Activated T-cell treated with anti-CD3 and anti-CD28 coated beads for 24 hours (primary cell): ENCODE measurements at regions not wholly inside any gene's neighbourhood (a gene's known extent, or its start where the extent isn't known, plus 50 kb on each side); places are given as distances from the start of the nearest gene placed in this dataset.
"Not testable (repeated sequence)": the region's sequence is repeated elsewhere in the genome, so short reads cannot be mapped to it uniquely, and the experiment has no call there.

ENCODE experiments used
- DNase-seq: peaks from one replicate; pipeline ENCODE4 v3.0.0-alpha.2; 2020; ENCODE audit warnings: low read depth

GRCh38 chr3:187536185-187536584, 134.0 kb downstream of the SST start:
- DNase-seq, result no peak

DNA sequence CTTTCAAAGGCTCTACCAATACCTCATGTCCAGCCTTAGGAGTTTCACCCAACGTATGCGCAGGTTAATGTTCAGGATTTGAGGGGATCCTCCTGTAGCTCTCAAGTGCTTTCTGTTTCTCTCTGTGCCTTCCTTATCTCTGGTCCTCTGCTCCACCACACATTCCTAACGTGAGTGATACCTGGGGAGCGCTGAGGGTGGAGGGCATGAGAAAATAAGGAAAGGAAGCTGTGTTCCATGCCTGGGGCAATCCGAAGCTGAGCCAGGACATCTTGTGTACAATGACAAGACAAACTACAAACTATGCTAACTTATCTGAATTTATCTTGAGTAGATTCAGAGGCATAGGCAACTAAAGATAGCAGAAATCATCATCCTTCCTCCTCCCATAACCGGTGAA, 136.4 kb downstream of the SST start:
- no peak for DNase-seq

GRCh38 chr3:187531831-187532230, 138.4 kb downstream of the SST start:
- DNase-seq, result no peak

DNA sequence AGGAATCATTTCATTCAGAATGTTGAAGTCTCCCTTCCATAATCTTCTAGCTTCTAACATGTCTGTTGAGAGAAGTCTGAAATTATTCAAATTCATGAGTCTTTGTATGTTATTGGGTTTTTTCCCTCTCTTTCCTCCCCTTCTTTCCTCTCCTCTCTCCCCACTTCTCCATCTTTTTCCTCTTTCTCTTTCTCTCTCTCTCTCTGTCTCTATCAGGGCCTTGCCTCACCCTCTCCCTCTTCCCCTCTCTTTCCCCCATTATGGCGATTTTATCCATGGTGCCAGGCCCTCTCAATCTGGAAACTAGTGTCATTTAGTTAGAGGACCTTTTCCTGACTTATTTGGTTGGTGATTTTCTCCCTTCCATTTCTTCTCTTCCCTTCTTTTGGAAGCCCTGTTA, 147.3 kb downstream of the SST start:
- DNase-seq, result no peak

DNA sequence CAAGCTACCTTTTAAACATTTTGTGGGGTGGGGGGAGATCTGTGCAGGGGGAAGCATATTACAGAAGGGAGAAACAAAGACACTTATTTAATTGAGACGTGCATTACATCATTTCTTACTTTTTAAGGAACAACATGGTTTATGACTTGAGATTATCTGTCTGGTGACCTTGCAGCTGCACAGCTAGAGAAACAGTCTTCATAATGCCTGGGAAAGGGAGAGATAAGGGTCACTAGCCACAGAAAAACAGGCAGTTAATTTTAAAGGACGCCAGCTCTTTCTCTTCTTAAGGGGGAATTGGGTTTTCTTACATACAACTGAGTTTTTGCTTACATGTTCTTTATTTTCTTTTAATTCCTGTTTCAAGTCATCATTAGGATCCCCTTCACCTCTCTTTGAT, 147.9 kb downstream of the SST start:
- no peak for DNase-seq

DNA sequence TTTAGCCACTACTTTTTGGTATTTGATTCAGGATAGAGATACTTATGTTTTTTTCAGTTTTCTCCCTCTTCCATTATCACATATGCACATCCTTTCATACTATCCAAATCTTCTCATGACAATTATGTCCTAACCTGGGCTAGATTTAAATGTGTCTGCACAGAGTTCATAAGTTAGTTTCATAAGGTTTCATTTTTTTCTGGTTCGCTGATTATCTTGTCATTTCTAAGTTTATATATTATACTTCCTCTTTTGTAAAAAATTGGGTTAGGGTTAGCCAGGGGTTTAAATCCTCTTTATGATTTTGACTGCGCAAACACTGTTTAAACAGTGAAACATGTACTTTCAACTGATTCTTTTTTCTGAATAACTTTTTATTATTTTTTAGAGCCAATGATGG, 148.6 kb downstream of the SST start:
- no peak for DNase-seq

DNA sequence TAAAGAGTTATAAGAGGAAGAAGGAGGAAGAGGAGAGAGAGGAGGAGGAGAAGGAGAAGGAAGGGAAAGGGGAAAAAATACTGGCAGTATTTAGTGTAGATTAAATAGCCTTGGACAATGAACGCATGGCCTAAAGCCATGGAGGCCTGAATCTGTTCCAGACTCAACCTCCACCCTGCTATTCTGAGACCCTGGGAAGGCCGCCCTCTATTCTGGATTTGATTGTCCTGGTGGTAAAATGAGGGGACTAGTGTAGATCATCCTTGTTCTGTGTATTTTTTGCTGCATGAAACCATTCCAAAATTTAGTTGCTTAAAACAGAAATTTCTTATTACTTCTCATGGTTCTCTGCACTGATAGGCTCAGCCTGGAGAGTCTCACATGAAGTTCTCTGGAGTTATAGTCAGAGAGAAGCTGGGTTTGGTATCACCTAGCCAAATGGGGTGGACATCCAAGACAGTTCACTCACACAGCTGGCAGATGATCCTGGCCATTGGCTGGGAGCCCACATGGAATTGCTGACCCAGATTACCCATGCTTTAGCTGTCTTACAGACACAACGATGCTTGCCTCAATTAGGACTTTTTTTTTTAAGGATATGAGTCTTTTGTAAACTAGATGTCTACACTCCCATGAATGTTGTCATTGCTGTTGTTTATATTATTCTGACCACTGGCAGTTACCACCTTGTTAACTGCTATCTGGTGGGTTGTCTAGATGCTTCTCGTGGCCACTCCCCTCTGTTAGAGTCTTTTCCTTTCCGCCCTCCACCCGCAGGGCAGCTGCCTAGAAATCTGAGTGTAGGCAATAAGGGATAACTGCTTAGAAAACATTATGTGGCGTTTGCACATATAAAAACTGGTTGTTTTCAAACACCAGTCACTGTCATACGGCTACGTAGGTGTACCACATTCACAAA, 149.9 kb downstream of the SST start:
- no peak for DNase-seq

- no peak for DNase-seq
Measured at GRCh38 chr3:187519428-187519890, 150.7 kb downstream of the SST start.

- no peak for DNase-seq
Measured at GRCh38 chr3:187518616-187519015, 150.4 kb downstream of the RTP4 start.

GRCh38 chr3:187518207-187518606, 150.0 kb downstream of the RTP4 start:
- no peak for DNase-seq

DNA sequence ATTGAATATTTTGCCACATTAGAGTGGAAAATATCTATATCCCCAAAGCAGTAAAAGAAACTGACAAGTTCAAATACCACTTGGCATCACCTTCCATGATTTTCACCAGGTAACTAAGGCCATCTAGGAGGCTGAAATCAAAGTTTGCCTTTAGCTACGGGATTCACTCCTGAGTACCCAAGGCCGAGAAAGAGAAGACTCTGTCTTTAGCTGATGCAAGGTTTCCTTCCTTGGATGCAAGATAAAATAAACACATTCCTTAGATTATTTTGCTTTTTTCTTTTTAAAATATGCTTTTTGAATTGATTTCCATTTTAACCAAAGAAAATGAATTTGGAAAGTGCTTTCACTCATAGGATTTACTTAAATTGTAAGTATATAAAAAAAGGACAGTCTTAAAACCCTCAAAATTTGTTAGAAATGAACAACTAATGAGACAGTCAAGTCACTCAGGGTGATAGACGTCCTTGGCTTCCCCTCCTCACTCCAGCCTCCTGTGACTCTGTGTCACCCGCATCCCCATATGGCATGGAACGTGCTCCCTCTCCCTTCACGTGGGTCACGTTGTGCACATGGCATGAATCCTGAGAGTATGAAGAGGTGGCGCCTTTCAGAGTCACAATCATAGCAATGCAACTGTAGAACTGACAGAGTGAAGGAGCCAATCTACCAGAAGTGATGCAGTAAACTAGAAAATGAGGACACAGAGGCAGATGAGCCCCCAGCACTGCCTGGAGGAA, 148.4 kb downstream of the RTP4 start:
- DNase-seq, result no peak

GRCh38 chr3:187507905-187508304, 139.7 kb downstream of the RTP4 start:
- DNase-seq, result no peak

DNA sequence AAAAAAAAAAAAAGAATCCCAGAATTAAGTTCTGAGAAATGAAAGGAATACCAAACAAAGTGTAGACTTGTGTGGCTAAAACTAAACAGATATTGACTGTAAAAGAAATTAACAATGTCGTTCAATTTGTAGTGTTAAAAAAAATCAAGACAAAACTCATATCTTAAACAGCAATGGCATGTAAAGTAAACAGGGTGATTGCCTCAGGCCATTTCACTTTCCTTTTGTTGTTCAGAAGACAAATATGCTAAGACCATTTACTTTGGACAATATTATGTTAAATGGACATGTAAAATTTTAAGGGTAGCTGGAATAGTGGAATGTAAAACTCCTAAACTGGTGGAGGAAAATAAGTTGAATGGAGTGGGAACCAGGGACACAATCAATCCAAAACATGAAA, 139.1 kb downstream of the RTP4 start:
- no peak for DNase-seq

GRCh38 chr3:187504435-187504834, 136.2 kb downstream of the RTP4 start:
- no peak for DNase-seq

- DNase-seq, result no peak
Measured at GRCh38 chr3:187498211-187498724, 130.1 kb downstream of the RTP4 start.

DNA sequence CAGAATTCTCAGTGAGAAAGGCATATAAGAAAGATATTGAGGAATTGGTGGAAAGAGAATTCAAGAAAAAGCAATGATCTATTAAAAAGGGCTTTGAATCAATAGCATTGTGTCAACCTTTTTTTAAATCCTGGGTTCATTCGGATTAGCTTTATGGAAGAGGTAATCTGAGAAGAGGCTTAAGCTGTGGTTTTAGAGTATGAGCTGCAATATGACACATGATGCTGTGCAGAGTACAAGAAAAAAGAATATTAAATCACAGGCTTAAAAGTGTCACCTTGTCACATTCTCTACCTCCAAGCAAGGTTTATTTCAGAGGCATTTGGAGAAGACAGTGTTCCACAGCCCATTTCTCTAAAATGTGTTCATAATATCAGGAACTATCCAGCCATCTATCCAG, 128.9 kb downstream of the RTP4 start:
- no peak for DNase-seq

GRCh38 chr3:187494056-187494455, 125.9 kb downstream of the RTP4 start:
- not testable (repeated sequence) for DNase-seq

- DNase-seq, result no peak
Measured at GRCh38 chr3:187491371-187491770, 123.2 kb downstream of the RTP4 start.

DNA sequence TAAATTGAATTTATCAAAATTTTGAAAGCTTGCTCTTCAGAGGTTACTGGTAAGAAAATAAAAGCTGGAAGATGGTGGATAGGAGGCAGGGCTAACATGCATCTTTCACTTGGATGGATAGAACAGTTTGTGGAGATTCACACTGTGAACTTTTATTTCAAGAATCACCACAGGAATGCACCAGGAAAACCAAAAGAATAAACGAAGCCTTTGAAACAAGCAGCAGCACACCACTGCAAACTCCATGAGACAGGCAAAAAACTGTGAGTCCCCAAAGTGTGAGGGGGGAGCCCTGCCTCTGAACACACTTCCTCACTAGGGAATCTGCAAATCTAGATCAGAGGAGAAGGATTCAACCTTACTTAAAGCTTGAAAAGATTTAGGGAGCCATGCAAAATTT, 122.2 kb downstream of the RTP4 start:
- DNase-seq, result no peak

DNA sequence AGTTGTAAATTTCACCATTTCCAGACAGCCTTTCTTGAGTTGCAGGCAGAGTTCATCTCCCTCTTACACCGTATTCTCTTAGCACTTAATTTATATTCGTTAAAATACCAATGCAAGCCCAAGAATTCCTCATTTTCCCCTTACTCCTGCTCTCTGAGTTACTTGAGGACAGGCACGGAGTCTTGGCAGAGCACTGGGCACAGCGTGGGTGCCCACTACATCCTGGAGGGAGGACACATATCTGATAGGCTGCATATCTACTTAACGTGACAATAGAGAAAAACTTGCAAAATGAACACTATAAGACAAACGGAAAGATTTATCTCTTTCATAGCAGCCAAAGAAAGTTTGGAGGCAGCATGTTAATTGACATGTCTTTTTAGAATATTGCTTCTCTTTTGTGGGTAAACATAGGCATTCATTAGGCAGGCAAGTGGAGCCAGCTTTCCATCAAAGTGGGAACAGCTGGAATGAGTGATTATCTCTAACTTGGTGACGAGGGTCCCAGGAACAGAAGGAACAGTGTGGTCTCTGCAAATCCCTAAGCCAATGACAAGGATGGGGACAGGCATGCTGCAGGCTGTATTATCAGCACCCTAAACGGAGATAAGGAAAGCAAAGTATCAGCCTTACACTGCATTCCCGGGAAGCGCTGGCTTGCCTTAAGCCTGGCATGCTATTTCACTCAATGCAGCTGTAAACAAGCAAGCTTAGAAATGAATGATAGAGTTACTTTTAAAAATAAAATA, 116.5 kb downstream of the RTP4 start:
- no peak for DNase-seq

DNA sequence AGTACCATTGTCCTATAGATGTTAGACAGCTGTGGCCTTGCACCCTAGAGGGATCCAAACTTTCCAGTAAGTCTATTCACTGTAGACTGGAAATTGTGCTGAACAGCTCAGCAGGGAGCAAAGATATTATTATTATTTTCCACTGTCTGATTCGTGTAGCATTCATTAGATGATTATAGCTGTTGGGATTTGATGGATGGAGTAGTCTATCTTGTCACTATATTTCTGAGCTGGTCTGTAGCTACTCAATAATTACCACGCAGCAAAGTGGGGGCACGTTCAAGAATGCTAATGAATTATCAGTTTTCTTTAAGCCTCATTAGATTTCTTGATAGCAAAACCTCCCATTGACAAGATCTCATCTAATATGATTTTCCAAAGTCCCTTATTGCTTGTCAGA, 113.2 kb downstream of the RTP4 start:
- DNase-seq, result no peak

GRCh38 chr3:187475613-187476012, 107.4 kb downstream of the RTP4 start:
- not testable (repeated sequence) for DNase-seq
